GM11168 (cell line): ENCODE measurements at regions not wholly inside any gene's neighbourhood (a gene's known extent, or its start where the extent isn't known, plus 50 kb on each side); places are given as distances from the start of the nearest gene placed in this dataset.

Experiments
- in situ Hi-C: fragments of 300-500 bp; cut with MboI; formaldehyde crosslinking; loops from one replicate; pipeline ENCODE4 v1.12.0; 2022; ENCODE audit warnings: low sequenced_read_pairs; ENCODE audit not compliant: unreplicated experiment

- in situ Hi-C loops = no loop called here
Observed at GRCh38 chr11:27195837-27196202, 155.2 kb downstream of the BBOX1 start.

GRCh38 chr11:27194976-27195375, 154.4 kb downstream of the BBOX1 start:
- in situ Hi-C loops = no loop called here

DNA sequence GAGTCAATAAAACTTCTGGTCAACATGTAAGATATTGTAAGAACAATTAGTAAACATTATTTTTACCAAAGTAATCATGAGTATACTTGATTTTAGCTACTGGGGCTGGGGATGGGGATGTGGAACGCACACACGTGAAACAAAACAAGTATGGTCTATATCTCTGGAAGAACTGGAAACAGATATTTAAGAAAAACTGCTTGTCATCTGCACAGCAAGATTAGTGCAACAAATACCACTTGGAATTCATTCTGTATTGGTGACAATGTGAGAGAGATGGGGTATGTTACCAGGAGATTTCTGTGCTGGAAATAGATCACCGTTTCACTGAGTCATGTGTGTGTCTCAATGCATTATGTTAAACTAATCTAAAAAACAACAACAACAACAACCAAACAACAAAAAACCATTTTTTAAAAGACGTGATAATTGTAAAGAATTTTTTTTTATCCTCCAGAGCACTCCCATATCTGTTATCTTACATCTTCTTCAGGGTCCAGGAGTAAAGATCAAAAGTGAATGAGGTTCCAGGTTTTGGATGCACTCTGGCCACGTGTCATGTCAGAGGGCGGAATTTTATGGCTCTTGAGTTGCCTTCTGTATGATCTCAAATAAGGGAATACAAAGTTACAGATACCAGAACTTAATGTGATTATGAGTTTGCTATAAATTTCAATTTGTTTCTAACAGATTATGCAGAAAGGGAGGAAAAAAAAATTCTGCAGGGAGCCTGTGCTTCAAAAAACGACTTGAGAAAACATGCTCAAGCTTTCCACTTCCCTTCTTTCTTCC, 153.0 kb downstream of the BBOX1 start:
- in situ Hi-C loops = no loop called here

- in situ Hi-C loops = no loop called here
Observed at GRCh38 chr11:27192184-27192583, 151.6 kb downstream of the BBOX1 start.

DNA sequence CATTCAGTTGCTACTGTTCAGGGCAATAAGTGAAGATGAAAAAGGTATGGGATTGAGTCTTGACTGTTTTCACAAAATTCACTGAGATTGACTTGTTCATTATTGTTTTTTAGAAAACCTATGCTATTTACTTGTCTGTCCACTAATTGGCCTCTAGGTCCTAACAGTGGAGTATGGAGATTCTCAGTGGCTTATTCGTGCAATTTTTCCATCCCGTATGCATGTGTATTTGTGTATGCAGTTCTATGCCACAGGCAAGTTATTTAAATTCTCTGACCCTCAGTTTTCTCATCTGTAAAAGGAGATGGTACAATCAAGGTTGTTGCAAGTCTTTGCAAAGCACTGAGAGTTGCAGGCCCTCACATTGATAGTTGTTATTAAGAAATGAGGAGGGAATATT, 151.0 kb downstream of the BBOX1 start:
- in situ Hi-C loops = no loop called here

DNA sequence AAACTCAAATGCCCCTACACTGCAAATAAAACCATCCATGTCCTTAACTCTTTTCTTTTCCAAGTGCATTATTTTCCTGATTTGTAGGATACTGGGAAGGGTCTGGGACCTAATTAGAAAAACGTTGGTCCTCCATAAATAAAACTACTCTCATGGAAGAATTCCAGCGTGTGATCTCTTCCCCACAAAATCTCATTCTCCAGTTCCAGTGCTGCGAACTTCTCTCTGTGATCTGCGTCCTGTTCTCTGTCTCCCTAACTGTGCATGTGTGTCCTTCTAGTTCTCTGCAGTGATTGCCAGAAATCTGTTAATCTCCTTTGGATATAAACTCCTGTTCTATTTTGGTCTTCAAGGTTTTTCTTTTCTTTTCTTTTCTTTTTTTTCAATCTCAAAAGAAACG, 148.1 kb downstream of the BBOX1 start:
- in situ Hi-C loops = loop anchor here (5.0 kb wide), 1 partner anchor 294 kb away; no protein-coding TSS in a partner anchor

DNA sequence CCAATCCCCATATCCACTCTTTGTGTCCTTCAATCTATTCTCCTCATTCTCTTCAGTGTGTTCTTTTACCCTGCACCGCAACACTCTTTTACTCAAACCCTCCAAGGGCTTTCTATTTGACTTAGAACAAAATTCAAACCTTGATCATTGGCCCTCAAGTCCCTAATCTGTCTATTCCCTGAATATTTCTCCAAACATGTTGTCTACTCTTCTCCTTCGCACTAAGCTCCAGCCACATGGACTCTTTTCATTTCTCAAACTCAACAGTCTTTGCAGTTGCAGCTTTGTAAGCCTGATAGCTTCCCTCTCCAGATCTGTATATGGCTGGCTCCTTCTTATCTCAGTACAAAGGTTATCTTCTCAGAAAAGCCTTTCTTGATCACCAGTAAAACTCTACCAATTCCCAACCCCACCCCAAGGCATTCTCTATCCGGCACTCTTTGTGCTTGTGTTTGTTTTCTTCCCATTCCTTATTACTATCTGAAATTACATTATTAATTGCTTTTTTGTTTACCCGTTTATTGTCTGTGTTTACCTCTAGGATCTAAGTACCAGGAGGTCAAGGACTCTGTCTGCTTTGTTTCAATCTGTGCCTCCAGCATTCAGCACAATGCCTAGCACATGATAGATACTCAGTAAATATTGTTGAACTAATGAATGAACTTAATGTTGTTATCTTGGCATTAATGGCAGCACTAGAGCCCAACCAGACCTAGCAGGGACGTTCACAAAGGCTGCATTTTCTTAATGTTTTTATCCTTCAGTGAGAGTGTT, 147.4 kb downstream of the BBOX1 start:
- in situ Hi-C loops = loop anchor here (5.0 kb wide), 1 partner anchor 294 kb away; no protein-coding TSS in a partner anchor

DNA sequence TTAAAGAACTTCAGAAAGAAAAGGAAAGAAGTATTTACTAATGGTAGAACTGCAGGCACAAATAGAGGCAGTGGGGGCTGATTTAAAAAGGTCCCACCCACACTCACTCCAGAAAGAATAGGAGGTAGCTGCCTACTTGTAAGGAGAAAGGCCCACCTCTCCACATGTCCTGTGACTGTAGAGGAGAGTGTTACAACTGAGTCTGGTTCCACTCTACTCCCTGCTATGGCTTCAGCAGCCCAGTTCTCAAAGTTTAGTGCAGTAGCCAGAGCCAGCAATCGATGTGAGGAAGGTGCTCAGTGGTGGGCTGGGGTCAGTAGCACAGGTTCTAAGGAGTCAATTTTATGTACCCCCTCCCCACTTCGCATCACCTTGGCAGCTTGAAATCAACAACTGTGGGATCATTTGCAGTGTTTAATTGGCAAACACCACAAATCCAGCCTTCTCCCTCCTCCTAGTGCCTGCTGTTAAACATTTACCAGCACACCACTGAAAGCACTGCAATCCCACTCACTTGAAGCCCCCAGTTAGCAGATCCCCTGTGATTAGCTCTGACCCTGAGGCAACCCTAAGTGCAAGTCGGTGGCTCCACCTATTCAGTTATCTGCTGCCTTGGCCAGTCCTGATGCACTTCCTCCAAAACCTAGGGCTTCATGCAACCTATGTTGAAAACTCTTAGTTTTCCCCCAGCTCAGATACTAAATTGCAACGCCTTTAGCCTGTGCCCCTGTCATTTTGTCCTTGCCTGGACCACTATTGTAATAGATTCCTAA, 146.6 kb downstream of the BBOX1 start:
- in situ Hi-C loops = loop anchor here (5.0 kb wide), 1 partner anchor 295 kb away; no protein-coding TSS in a partner anchor

- in situ Hi-C loops = loop anchor here (5.0 kb wide), 1 partner anchor 296 kb away; no protein-coding TSS in a partner anchor
Observed at GRCh38 chr11:27186580-27186979, 146.0 kb downstream of the BBOX1 start.

DNA sequence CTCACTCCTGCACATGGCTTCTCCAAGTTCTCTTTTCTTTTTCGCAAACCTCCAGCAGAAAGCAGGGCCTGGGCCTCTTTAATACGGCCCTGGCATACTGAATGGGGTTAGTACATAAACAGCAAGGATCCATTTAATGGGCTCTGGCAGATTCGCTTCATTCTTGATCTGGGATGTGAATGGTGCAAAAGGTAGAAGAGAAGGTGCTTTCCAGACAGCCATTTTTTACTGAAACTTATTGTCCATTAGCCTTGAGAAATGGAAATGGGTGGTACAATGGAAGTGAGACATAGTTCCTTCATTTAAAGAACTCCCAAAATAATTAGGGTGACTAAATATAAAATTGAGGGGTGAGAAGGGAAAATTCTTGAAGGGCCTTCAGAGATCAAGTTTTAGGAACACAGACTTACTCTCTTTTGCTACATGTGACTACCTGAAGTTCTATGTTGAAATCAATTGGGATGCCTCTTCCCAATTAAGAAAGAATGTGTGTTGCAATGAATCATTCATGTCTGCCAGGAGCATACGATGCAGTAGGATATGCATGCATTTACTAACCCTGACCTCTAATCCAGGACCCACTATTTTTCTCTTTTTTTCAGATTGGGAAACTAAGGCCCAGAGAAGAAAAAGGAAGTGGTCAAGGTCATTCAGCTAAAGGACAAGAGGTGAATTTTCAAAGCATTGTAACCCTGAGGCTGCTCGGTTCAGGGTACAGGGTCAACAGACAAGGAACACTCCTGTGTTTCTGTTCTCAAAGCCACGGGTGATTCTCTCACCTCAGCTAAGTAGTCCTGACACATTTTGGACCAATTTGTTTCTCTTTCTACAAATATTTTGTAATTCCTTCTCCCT, 144.1 kb downstream of the BBOX1 start:
- in situ Hi-C loops = loop anchor here (5.0 kb wide), 1 partner anchor 298 kb away; no protein-coding TSS in a partner anchor

DNA sequence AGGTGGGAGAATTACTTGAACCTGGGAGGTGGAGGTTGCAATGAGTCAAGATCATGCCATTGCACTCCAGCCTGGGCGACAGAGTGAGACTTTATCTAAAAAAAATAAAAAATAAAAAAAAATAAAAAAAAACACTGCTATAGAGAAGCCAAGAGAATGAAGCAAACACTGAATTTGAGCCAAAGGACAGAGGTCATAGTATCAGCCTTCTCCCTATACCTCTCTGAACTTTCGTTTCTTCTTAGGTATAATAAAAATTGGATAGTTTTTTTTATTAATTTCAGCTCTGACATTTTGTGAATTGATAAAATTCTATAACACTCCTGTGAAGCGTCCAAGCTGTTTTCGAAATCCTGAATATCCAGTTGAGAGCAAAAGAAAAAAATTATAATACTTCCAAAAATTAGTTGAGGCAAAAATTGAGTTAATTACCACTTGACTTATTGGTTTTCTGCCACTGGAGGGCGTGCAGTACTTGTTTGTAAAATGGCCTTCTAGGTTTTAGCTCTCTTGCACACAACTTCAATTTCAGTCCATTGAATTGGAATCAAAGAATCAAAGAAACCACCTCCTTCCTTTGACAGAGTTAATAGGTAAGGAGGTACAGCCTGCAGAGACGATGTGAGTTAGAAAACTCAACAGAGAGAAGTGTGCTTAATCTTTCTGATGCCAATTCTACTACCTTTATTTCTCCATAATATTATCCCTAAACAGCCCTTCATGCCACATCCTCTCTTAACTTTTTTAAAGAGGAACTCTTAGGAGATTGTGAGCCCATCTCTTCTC, 143.2 kb downstream of the BBOX1 start:
- in situ Hi-C loops = no loop called here

DNA sequence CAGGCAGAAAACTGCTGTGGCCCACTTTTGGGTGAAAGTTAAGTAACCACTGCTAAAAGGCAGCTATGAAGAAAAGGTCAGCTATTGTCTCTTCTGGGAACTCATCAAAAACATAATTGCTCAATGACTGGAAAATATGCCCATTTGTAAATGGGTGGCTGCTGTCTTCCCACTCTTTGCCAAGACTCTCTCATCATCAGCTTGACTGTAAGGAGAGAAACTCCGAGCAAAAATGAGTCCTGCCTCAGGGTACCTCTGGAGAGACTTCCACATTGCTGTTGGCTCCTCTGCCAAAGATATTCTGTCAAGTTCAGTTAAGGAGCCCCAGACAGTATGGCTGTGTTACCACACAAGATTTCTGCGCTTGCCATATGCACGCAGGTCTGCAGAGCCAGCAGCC, 138.7 kb downstream of the BBOX1 start:
- in situ Hi-C loops = no loop called here

GRCh38 chr11:27178859-27179258, 138.2 kb downstream of the BBOX1 start:
- in situ Hi-C loops = no loop called here
